Caco-2 (cell line): ENCODE measurements at regions not wholly inside any gene's neighbourhood (a gene's known extent, or its start where the extent isn't known, plus 50 kb on each side); places are given as distances from the start of the nearest gene placed in this dataset.

Experiments
- BruUV-seq: library from RNA; stranded (reverse); fragments of 400-500 nt; replicated peaks from 2 replicates; lab custom pipeline; 2021; lab: Mats Ljungman, UMichigan
- CTCF ChIA-PET: fragments of 300-600 bp; sonication (Branson Sonifier 250); formaldehyde crosslinking; loops from one replicate; lab custom pipeline; 2022; ENCODE audit warnings: antibody characterized with exemption; lab: Charles Lee
- POLR2A ChIA-PET: fragments of 300-600 bp; sonication (Branson Sonifier 250); formaldehyde crosslinking; loops from one replicate; lab custom pipeline; 2022; ENCODE audit warnings: antibody characterized with exemption; lab: Charles Lee
- DNase-seq, 2 experiments: peaks; one replicate each; pipeline versions ENCODE4 v3.0.0 to v3.0.0-alpha.2; 2020 to 2022
- H3K27me3 ChIP-seq: replicated peaks from 2 replicates; pipeline ENCODE4 v1.6.0; 2011; ENCODE audit warnings: low read length; ENCODE audit not compliant: control insufficient read depth, insufficient read depth
- H3K36me3 ChIP-seq: 2 replicates; pipeline ENCODE4 v1.5.1; 2011; ENCODE audit warnings: low read length; ENCODE audit not compliant: control insufficient read depth, insufficient read depth
- H3K4me1 ChIP-seq: fragments of 250-450 bp; sonication (Bioruptor Pico); 2 replicates; pipeline ENCODE4 v1.5.1; 2020; ENCODE audit warnings: mild to moderate bottlenecking
- H3K4me3 ChIP-seq: 2 replicates; pipeline ENCODE4 v1.5.1; 2011; ENCODE audit warnings: low read depth, mild to moderate bottlenecking, control low read depth, low read length
- H3K9me3 ChIP-seq: fragments of 250-450 bp; sonication (Bioruptor Pico); 2 replicates; pipeline ENCODE4 v1.5.1; 2020; ENCODE audit warnings: mild to moderate bottlenecking, moderate library complexity
- H3K27ac Mint-ChIP-seq: one replicate; pipeline ENCODE4 v1.8.0; 2022; ENCODE audit warnings: mixed read lengths; ENCODE audit not compliant: unreplicated experiment
- H3K27me3 Mint-ChIP-seq: one replicate; pipeline ENCODE4 v1.8.0; 2022; ENCODE audit warnings: mixed read lengths; ENCODE audit not compliant: insufficient read depth, unreplicated experiment
- H3K36me3 Mint-ChIP-seq: one replicate; pipeline ENCODE4 v1.8.0; 2022; ENCODE audit warnings: mild to moderate bottlenecking, mixed read lengths; ENCODE audit not compliant: insufficient read depth, unreplicated experiment
- H3K4me1 Mint-ChIP-seq: one replicate; pipeline ENCODE4 v1.8.0; 2022; ENCODE audit warnings: low read depth, mixed read lengths; ENCODE audit not compliant: unreplicated experiment
- H3K4me3 Mint-ChIP-seq: one replicate; pipeline ENCODE4 v1.8.0; 2022; ENCODE audit warnings: mild to moderate bottlenecking, moderate library complexity, mixed read lengths; ENCODE audit not compliant: unreplicated experiment
- H3K9me3 Mint-ChIP-seq: one replicate; pipeline ENCODE4 v1.8.0; 2022; ENCODE audit warnings: mixed read lengths; ENCODE audit not compliant: unreplicated experiment
- CTCF ChIP-seq, 2 experiments: fragments of 200-600 bp in 1 of 2; IDR thresholded peaks; 1 replicate in 1 of 2; 2 replicates in 1 of 2; pipeline versions ENCODE4 v1.5.1 to v1.8.0; 2011 to 2022; ENCODE audit warnings: antibody characterized with exemption in 1 of 2, control low read depth in 1 of 2, inconsistent platforms in 1 of 2, low read depth in 1 of 2, low read length in 1 of 2, mild to moderate bottlenecking in 1 of 2, moderate library complexity in 1 of 2; ENCODE audit not compliant: insufficient read depth in 1 of 2, severe bottlenecking in 1 of 2, unreplicated experiment in 1 of 2
- intact Hi-C: fragments of 100-400 bp; cut with micrococcal nuclease; formaldehyde crosslinking; loops from one replicate; pipeline ENCODE4 v1.10.0; 2022; ENCODE audit not compliant: unreplicated experiment

- POLR2A ChIA-PET: no interaction called here
- no peaks in the 10 kb centered on the region for H3K4me1 ChIP-seq
- Mint-ChIP-seq H3K27me3 (no peaks in the 10 kb centered on the region), H3K9me3 (peaks cover 10% of the 10 kb centered on the region), H3K27ac (no peak overlapping the region), H3K4me1 (no peaks in the 10 kb centered on the region), H3K36me3 (no peaks in the 10 kb centered on the region), H3K4me3 (no peak overlapping the region)
- no TSS peak for BruUV-seq
- no peak for DNase-seq
- H3K4me3 ChIP-seq: no peak overlapping the region
- CTCF ChIA-PET: no interaction called here
- H3K27me3 ChIP-seq: no peaks in the 10 kb centered on the region
- no peak for TF ChIP-seq CTCF (IDR thresholded peaks at IDR 0.05; ENCODE audit: insufficient read depth in 1 of 2, low read depth in 1 of 2, low read length in 1 of 2, severe bottlenecking in 1 of 2, unreplicated experiment in 1 of 2)
- H3K36me3 ChIP-seq: no peaks in the 10 kb centered on the region
- H3K9me3 ChIP-seq: no peaks in the 10 kb centered on the region
- intact Hi-C loops: no loop called here
These were observed 1106.7 kb downstream of the TYW1 start for GRCh38 chr7:68103319-68103718.

GRCh38 chr7:68107261-68107660, 1110.6 kb downstream of the TYW1 start:
- BruUV-seq: no TSS peak

GRCh38 chr7:68107968-68108367, 1111.3 kb downstream of the TYW1 start:
- no peak for DNase-seq
- Mint-ChIP-seq H3K4me3 (no peak overlapping the region), H3K9me3 (no peaks in the 10 kb centered on the region), H3K4me1 (no peaks in the 10 kb centered on the region), H3K36me3 (no peaks in the 10 kb centered on the region), H3K27ac (no peak overlapping the region), H3K27me3 (no peaks in the 10 kb centered on the region)
- Histone ChIP-seq H3K4me1 (no peaks in the 10 kb centered on the region), H3K9me3 (no peaks in the 10 kb centered on the region), H3K4me3 (no peak overlapping the region), H3K36me3 (no peaks in the 10 kb centered on the region), H3K27me3 (no peaks in the 10 kb centered on the region)
- no TSS peak for BruUV-seq
- CTCF ChIA-PET: no interaction called here
- intact Hi-C loops: no loop called here
- no peak for TF ChIP-seq CTCF (IDR thresholded peaks at IDR 0.05; ENCODE audit: insufficient read depth in 1 of 2, low read depth in 1 of 2, low read length in 1 of 2, severe bottlenecking in 1 of 2, unreplicated experiment in 1 of 2)
- POLR2A ChIA-PET: no interaction called here

More at GRCh38 chr7:68107261-68107660, 1110.6 kb downstream of the TYW1 start:
- Mint-ChIP-seq H3K27ac (no peak overlapping the region), H3K4me3 (no peak overlapping the region), H3K4me1 (no peaks in the 10 kb centered on the region), H3K36me3 (no peaks in the 10 kb centered on the region), H3K27me3 (no peaks in the 10 kb centered on the region), H3K9me3 (peaks cover 5% of the 10 kb centered on the region)
- H3K36me3 ChIP-seq: no peaks in the 10 kb centered on the region
- TF ChIP-seq CTCF (IDR thresholded peaks at IDR 0.05; ENCODE audit: insufficient read depth in 1 of 2, low read depth in 1 of 2, low read length in 1 of 2, severe bottlenecking in 1 of 2, unreplicated experiment in 1 of 2): no peak
- H3K4me1 ChIP-seq: no peaks in the 10 kb centered on the region
- no peak overlapping the region for H3K4me3 ChIP-seq
- CTCF ChIA-PET: no interaction called here
- no peaks in the 10 kb centered on the region for H3K9me3 ChIP-seq
- intact Hi-C loops: no loop called here
- H3K27me3 ChIP-seq: no peaks in the 10 kb centered on the region
- DNase-seq: no peak
- POLR2A ChIA-PET: no interaction called here
